Gastroesophageal sphincter (tissue), 4 donors: ENCODE measurements at regions not wholly inside any gene's neighbourhood (a gene's known extent, or its start where the extent isn't known, plus 50 kb on each side); places are given as distances from the start of the nearest gene placed in this dataset.

ENCODE experiments used
- ATAC-seq: fragments of 150-250 bp; one replicate; pipeline ENCODE4 v1.9.1; 2016; ENCODE audit warnings: mild to moderate bottlenecking, moderate library complexity
- H3K27ac ChIP-seq, 4 donors: fragments of 200-600 bp; sonication (generic) in 3 of 4; 1 replicate in 3 of 4; 2 replicates in 1 of 4; pipeline ENCODE4 v1.5.1; 2016 to 2019
- H3K27me3 ChIP-seq: fragments of 200-600 bp; sonication (generic); one replicate; pipeline ENCODE4 v1.5.1; 2019
- H3K36me3 ChIP-seq, 2 donors: fragments of 200-600 bp; sonication (generic); one replicate each; pipeline ENCODE4 v1.5.1; 2019; ENCODE audit warnings: control low read depth in 1 of 2
- H3K4me1 ChIP-seq, 3 donors: fragments of 200-600 bp; sonication (generic); 1 replicate in 2 of 3; 2 replicates in 1 of 3; pipeline ENCODE4 v1.5.1; 2016 to 2019; ENCODE audit warnings: control low read depth in 2 of 3
- H3K4me3 ChIP-seq, 2 donors: fragments of 200-600 bp; sonication (generic); one replicate each; pipeline ENCODE4 v1.5.1; 2019; ENCODE audit warnings: mild to moderate bottlenecking in 1 of 2, moderate library complexity in 1 of 2
- H3K9me3 ChIP-seq, 3 donors: fragments of 200-600 bp; sonication (generic); one replicate each; pipeline ENCODE4 v1.5.1; 2017 to 2019; ENCODE audit warnings: control low read depth in 2 of 3
- CTCF ChIP-seq, 4 experiments: fragments of 200-600 bp in 2 of 4; fragments of 450-650 bp in 2 of 4; sonication (generic) in 1 of 4; IDR thresholded peaks; one replicate each; pipeline ENCODE4 v1.5.1; 2017 to 2019; ENCODE audit warnings: antibody characterized with exemption in 4 of 4, mild to moderate bottlenecking in 2 of 4, moderate library complexity in 2 of 4
- EP300 ChIP-seq: sonication (generic); formaldehyde crosslinking; IDR thresholded peaks from one replicate; pipeline ENCODE4 v1.6.1; 2017; ENCODE audit warnings: antibody characterized with exemption, mild to moderate bottlenecking
- POLR2A ChIP-seq, 2 donors: fragments of 450-650 bp; IDR thresholded peaks; one replicate each; pipeline ENCODE4 v1.6.1; 2017; ENCODE audit warnings: antibody characterized with exemption in 2 of 2, mild to moderate bottlenecking in 2 of 2, moderate library complexity in 1 of 2
- POLR2AphosphoS5 ChIP-seq: sonication (generic); formaldehyde crosslinking; IDR thresholded peaks from one replicate; pipeline ENCODE4 v1.6.1; 2017; ENCODE audit warnings: antibody characterized with exemption
- WGBS, 2 donors: methylation state at CpG; one replicate each; pipeline ENCODE4 v1.1.5; 2018; ENCODE audit warnings: low coverage in 1 of 2; 5-methylcytosine and 5-hydroxymethylcytosine counted together

- no peak for ATAC-seq
- Histone ChIP-seq H3K9me3 (no peaks in the 10 kb centered on the region), H3K36me3 (no peaks in the 10 kb centered on the region), H3K4me1 (no peaks in the 10 kb centered on the region), H3K4me3 (no peak overlapping the region), H3K27me3 (no peaks in the 10 kb centered on the region), H3K27ac (no peak overlapping the region)
- TF ChIP-seq CTCF (IDR thresholded peaks at IDR 0.05), result no peak
- TF ChIP-seq POLR2A (IDR thresholded peaks at IDR 0.05), result no peak
- TF ChIP-seq EP300, result no peak
- no peak for TF ChIP-seq POLR2AphosphoS5
- WGBS, 2 donors, result 80 to 100% methylated on average over 1 to 2 of the region's 2 CpGs
Observed at GRCh38 chr5:145227881-145228280, 607.3 kb downstream of the PRELID2 start.

- WGBS, 2 donors, result 43 to 68% methylated on average over 3 of the region's 3 CpGs
Observed at GRCh38 chr5:145226726-145227125, 608.4 kb downstream of the PRELID2 start.

GRCh38 chr5:145225529-145225928, 609.6 kb downstream of the PRELID2 start:
- Histone ChIP-seq H3K27ac (no peak overlapping the region), H3K9me3 (no peaks in the 10 kb centered on the region), H3K4me1 (no peaks in the 10 kb centered on the region), H3K4me3 (no peak overlapping the region), H3K36me3 (no peaks in the 10 kb centered on the region), H3K27me3 (no peaks in the 10 kb centered on the region)
- ATAC-seq, result no peak
- no CpG with 5 or more reads among the region's 1 CpG for WGBS, 2 donors
- TF ChIP-seq POLR2AphosphoS5, result no peak
- no peak for TF ChIP-seq CTCF (IDR thresholded peaks at IDR 0.05)
- no peak for TF ChIP-seq EP300
- TF ChIP-seq POLR2A (IDR thresholded peaks at IDR 0.05), result no peak

More at GRCh38 chr5:145226726-145227125, 608.4 kb downstream of the PRELID2 start:
- no peaks in the 10 kb centered on the region for H3K9me3 ChIP-seq
- ATAC-seq, result no peak
- H3K36me3 ChIP-seq, result no peaks in the 10 kb centered on the region
- no peaks in the 10 kb centered on the region for H3K4me1 ChIP-seq
- H3K27ac ChIP-seq, result no peak overlapping the region
- H3K4me3 ChIP-seq, result no peak overlapping the region
- H3K27me3 ChIP-seq, result no peaks in the 10 kb centered on the region
- TF ChIP-seq POLR2AphosphoS5, result no peak
- no peak for TF ChIP-seq POLR2A (IDR thresholded peaks at IDR 0.05)
- no peak for TF ChIP-seq EP300
- TF ChIP-seq CTCF (IDR thresholded peaks at IDR 0.05), result no peak

- H3K36me3 ChIP-seq, result no peaks in the 10 kb centered on the region
- no peaks in the 10 kb centered on the region for H3K27me3 ChIP-seq
- no peak for ATAC-seq
- WGBS, 2 donors, result 61 to 83% methylated on average over 3 of the region's 3 CpGs
- no peaks in the 10 kb centered on the region for H3K4me1 ChIP-seq
- TF ChIP-seq POLR2AphosphoS5 (no peak), POLR2A (IDR thresholded peaks at IDR 0.05) (no peak), CTCF (IDR thresholded peaks at IDR 0.05) (no peak), EP300 (no peak)
- H3K9me3 ChIP-seq, result no peaks in the 10 kb centered on the region
- no peak overlapping the region for H3K27ac ChIP-seq
- H3K4me3 ChIP-seq, result no peak overlapping the region
Observed at GRCh38 chr5:145223582-145223981, 611.6 kb downstream of the PRELID2 start.

- no peak overlapping the region for H3K4me3 ChIP-seq
- no peak overlapping the region for H3K27ac ChIP-seq
- H3K36me3 ChIP-seq, result no peaks in the 10 kb centered on the region
- ATAC-seq, result no peak
- TF ChIP-seq CTCF (IDR thresholded peaks at IDR 0.05) (no peak), EP300 (no peak), POLR2A (IDR thresholded peaks at IDR 0.05) (no peak), POLR2AphosphoS5 (no peak)
- H3K4me1 ChIP-seq, result no peaks in the 10 kb centered on the region
- no peaks in the 10 kb centered on the region for H3K27me3 ChIP-seq
- no peaks in the 10 kb centered on the region for H3K9me3 ChIP-seq
Observed at GRCh38 chr5:145222622-145223021, 612.5 kb downstream of the PRELID2 start.
